Fibroblast of the conjunctiva (primary cell): ENCODE measurements at regions not wholly inside any gene's neighbourhood (a gene's known extent, or its start where the extent isn't known, plus 50 kb on each side); places are given as distances from the start of the nearest gene placed in this dataset.
"Not testable (repeated sequence)": the region's sequence is repeated elsewhere in the genome, so short reads cannot be mapped to it uniquely, and the experiment has no call there.

Experiments
- DNase-seq: peaks from one replicate; pipeline ENCODE4 v3.0.0-alpha.2; 2010; ENCODE audit warnings: low read depth

DNA sequence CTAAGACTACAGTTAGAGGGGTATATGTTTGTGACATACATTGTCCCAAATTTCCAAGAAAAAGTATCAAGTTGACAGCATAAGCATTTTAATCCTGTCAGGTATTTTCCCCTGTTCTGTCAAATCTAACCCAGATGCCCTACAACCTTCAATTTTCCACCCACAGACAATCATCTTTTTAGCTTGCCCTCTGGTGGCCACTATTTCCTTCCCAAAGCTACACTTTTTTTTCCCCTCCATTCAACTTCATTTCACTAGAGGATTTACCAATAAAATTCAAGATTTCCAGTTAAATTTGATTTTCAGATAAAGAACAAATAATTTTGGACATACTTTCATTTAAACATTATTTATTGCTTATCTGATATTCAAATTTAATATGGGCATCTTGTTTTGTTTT lies 286.6 kb downstream of the TENT5A start:
- no peak for DNase-seq

DNA sequence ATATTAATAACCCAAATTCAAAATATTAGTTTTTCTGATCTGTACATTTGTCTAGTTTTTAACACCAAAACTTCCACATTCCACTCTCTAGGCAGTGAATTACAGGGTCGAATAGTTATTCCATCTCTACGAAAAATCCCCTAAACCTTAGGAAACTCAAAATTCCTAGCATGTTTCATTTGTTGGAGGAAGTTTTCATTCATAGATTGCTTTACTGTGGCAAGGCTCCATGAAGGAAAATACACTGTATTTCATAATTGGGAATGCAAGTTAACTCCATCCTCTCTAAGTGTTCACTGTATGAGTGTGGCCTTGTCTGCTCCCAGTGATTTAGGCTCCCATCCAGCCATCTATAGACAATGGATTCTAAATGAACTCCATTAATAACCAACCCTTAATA lies 296.1 kb downstream of the TENT5A start:
- DNase-seq = no peak

DNA sequence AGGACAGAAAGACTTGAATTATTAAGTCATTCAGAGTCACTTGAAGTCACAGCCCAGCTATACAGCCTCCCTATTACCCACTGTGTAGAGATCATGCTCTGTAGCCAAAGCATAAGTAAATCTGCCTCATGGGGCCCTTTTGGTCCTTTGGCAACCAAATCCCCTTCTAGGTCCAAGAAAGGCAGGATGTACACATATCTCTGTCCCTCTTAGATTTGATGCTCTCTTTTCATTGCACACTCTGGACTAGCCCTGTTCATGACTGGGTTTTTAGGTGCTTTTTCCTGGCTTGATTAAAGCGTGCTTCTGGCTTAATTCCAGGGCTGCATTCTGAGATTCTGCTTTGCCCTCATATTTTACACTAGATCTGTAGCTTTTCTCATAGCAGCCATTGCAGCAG lies 296.8 kb downstream of the TENT5A start:
- DNase-seq = no peak

DNA sequence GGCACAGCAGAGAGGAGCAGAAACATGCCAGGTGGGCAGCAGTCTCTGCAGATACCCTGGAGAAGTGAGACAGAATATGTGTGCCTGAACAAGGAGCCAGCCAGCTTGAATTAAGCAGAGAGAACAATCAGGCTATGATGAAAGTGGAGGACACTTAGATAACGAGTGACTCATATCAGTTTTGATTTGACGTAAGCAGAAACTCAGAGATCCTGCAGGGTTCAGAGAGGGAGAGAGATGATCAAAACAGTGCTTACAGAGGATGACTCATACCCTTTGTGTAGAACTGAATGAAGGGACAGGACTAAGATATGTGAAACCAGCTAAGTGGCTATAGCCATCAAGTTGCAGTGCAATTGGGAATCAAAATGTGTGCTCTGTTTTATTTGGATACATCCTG lies 300.7 kb downstream of the TENT5A start:
- DNase-seq = peak; percentile 87

DNA sequence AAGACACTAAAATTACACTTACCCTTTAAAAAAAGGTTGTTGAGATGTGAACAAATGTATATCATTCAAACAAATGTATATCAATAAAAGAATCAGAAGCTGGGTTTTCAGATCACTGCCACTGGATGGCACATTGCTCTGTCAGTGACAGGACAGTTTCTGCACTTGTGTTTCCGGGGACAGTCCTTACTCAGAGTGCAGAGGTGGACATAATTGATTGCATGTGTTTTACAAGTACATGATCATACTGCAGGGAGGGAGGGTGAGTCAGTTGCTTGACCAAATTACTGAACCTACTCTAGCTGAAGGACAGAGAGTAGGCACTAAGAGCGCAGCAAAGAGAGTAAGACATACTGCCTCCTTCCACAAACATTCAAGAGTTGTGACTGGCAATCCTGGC lies 302.3 kb downstream of the TENT5A start:
- peak; percentile 67 for DNase-seq

DNA sequence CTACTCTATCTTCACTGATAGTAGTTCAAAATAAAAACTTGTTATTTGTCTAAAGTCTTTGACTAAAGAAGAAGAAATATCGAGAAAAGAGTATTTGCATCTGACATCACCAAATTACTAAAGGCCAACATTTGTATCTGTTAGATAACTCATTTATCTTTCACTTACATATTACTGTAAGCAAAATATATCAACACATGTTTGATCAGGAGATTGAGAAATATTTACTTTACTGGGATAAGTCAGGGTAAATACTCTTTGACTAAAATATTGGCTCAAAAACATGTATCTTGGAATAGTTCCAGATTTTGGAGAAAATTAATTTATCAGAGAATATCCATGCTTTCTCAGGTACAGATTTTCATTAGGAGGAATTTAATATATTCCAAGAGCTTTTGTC lies 306.0 kb downstream of the TENT5A start:
- DNase-seq = no peak

DNA sequence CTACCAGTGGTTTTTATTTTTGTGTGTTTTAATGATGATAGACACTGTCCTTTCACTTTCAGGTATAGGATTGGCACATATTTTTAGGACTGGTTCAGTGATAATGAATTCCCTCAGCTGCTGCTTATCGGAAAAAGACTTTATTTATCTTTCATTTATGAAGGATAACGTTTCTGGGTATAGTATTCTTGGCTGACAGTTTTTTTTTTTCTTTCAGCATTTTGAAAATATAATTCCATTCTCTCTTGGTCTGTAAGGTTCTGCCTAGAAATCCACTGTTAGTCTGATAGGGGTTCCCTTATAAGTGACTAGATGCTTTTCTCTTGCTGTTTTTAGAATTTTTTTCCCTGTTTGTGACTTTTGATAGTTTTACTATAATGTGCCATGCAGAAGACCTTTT lies 313.1 kb downstream of the TENT5A start:
- no peak for DNase-seq

DNA sequence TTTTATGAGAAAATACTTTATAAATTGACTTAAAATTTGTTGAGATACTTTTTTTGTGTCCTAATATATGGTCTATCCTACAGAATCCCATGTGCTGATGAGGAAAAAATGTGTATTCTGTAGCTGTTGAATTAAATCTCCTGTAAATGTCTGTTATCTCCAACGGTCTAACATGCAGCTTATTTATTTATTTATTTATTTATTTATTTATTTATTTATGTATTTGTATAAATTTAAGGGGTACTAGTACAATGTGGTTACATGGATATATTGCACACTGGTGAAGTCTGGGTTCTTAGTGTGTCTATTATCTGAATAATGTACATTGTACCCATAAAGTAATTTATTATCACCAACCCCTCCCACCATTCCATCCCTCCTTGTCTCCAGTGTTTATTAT lies 315.5 kb downstream of the TENT5A start:
- no peak for DNase-seq

DNA sequence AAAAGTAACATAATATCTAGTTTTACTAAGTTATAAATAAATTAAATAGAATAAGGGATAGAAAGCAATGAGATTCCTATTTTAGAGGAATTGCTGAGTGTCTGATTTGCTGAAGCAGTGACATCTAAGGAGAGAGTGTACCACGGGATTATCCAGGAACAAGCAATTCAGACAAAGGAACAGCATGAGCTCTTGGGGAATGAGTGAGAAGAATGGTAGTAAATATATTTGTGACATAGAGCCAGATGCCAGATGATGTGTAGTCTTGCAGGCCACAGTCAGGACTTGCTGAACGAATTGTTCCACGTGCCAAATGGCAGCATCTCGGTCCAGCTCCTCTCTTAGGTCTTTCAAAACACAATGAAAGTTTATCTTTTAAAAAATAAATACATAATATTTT lies 339.2 kb downstream of the TENT5A start:
- DNase-seq = no peak

DNA sequence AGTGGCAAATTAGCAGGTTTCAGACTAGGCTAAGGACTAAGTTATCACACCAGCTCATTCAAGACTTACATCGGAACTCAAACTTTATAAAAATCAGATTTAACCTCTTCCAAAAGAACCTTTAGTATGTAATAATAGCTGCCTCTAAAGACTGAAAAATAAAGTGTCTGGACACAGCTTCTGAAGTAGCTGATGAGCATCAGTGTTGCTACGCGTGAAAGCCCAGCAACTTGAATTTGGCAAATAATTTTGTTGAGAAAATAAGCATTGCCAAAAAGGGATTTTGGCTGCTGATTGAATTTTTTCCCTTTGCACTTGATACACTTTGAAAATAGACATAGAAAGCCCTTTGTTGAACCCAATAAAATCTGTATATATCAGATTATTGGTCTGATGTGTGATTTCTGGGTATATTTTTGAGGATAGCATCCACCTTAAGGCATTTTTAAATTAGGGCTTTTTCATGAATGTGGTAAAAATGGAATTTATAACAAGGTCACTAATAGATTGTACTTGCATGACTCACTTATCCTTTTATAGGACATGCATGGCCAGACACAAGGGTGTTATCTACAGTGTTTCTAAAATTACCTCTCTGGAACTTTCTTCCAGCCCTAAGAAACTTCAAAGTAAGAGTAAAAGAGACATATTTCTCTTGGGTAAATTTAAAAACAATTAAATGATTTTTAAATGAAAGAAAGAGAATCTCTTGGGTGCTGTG lies 350.4 kb downstream of the TENT5A start:
- DNase-seq = no peak

DNA sequence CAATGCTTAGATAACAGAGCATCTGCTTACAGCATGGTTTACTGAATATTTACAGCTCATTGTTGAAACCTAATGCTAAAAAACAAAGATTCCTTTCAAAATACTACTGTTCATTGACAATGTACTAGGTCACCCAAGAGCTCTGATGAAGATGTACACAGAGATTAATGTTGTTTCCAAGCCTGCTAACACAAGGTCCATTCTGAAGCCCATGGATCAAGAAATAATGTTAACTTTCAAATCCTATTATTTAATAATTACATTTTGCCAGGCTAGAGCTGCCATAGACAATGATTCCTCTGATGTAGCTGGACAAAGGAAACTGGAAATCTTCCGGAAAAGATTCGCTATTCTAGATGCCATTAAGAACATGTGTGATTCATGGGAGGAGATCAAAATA lies 355.6 kb downstream of the TENT5A start:
- no peak for DNase-seq

DNA sequence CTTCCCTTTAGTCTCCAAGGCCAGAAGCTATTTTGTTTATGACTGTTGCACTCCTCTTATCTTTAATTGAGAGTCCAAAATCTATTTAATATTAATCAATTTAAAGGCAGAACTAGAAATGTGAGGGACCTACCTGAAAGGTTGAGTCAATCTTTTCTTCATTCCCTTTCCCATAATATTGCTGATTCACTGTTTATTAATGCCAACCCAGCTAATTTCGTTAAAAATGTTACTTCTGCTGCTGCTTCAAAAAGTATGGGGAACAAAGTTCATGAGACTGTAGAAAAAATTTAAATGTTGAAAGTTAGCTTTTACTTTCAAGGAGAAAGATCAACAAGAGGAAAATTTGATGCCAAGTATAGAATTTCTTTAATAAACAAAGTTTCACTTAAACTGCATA lies 365.3 kb downstream of the TENT5A start:
- no peak for DNase-seq

DNA sequence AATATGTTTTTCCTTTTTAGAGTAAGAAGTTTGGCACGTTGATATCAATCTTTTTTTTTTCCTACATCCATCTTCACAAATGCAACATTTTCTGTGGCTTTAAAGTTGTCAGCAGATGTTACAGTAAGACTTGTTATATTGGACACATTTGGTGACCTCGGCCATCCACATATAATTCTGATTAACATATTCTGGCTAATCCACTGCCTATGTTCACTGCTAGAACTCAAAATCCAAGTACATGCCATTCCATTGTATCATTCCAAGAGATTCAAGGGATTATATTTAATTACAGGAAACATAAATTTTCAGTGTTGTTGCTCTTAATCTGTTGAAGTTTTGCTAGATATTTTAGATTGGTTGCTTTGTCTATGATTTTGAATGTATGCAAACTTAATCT lies 367.6 kb downstream of the TENT5A start:
- DNase-seq = no peak

DNA sequence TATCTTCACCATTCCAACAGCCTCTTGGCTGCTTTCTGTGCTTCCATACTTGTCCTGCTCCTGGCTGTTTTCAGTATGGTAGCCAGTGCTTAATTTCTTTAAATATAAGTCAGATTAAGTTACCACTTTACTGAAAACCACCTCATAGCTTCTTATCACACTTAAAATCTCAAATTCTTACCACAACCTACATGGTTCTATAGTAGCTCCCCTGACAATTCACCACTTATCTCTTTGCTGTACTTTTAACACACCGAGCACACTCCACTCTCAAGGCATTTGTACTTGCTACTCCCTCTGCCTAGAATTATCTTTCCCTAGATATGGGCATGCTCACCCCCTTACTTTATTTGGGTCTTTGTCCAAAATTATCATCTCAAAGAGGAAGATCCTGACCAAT lies 369.0 kb downstream of the TENT5A start:
- no peak for DNase-seq

DNA sequence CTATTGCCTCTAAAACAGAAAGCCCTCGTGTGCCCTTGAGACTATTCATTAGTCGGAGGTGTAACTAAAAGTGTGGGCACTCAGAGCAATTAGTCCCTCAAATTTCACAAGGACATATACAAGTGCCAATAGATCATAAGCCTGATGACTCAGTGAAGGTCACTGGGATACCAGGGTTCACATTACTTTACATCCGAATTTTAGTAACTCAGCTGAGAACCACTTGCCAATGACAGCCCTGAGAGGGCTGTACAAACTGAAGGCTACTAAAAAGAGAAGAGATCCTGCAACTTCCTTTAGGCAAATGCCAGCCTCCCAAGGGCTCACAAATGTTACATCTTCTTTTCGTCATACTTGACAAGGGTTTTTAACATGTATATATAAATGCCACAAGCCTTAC lies 369.6 kb downstream of the TENT5A start:
- no peak for DNase-seq

DNA sequence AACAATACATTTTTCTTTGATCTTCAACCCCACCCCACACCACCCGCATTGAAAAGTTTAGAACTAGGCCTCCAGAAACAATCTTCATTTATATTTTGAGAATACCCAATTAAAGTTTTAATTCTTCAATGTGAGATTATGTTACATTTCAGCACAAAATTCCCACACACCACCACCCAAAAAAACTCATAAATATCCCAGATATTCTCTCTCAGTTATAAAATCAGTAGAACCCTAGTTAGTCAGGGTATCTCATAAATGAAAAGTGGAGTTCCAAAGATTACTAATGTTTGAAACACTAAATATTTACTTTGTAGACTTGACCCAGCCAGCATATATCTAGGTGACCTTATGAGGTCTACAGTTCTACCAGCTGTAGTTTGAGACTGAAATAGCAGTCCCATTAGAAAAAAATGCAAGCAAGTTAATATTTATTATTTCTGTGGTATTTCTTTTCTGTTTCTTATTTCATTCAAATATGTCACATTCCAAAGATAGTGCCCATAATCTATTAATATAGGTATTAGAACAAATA lies 371.0 kb downstream of the TENT5A start:
- no peak for DNase-seq

DNA sequence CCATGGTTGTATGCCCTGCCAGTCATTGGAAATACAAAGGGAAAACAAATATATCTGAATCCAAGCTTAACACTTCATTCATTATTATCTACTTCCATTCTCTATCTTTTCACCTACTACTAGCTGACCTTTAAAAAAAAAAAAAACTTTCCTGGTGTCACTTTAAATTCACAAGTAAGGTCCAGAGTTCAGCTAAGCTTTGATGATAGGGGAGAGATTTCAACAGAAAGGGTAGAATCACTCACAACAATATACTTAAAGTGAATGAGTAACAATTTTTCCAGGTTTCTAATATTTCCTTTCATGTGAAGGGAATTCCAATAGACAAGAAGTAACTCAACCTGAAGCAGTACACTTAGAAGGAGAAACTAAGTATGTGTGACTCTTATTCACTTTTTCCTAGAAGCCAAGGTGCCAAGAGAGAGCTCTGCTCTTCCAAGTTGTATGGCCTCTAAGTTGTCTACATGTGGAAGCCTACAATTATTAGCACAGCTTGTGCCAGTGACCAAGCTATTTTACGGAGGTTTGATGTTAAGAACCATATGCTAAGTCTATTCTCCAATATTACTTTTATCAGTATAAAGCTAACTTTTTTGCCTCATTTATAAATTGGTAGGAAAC lies 371.7 kb downstream of the TENT5A start:
- DNase-seq = no peak

DNA sequence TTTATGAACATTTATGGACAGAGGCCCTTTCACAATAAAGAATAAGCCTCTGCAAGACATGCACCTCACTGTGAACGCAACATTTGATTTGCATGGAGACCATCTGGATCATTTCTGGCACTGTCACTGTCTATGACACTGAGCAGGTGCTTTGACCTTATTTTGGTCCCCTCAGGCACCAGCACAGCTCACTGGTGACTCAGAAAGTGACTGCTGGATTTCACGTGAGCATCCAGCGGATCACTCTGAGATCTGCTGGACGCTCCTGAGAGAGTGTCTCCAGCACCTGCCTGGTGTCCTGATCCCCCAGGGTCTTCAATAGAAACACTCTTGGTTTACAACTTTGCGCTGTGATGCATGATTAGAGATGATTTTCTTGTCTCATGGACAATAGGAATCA lies 375.7 kb downstream of the TENT5A start:
- no peak for DNase-seq

DNA sequence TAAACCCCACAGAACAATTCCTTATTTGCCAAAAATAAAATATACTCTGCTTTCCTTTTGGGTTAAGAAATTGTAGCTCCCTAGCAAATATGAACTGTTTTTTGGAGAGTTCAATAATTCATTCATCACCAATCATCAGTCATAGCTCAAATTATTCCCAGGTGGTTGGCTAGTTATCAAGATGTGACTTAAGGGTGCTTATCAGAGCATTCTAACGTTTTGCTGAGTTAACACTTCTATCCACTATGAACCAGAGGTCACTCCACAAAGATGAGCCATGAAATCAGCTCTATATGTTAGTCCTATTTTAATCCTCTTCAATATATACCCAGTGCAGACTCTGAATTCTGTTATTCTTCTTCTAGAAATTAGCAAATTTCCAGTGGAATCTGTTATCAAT lies 379.1 kb downstream of the TENT5A start:
- DNase-seq = no peak

DNA sequence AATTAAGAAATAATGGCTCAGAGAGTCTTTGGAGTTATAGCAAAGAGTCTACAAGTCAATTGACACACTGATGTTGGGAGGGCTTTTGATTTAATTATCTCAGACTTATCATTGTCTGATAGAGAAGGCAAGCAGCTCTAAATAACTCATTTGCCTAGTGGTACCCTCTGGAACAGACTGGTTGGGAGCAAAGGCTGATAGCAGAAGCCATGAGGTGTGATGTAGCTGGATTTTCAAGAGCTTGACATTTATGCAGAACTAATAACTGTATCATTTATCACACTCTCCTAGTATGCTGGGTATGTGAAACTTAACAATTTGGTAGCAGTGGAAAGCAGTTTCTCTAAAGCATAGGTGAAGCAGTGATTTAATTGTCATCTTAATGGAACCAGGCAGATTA lies 380.6 kb downstream of the TENT5A start:
- no peak for DNase-seq

DNA sequence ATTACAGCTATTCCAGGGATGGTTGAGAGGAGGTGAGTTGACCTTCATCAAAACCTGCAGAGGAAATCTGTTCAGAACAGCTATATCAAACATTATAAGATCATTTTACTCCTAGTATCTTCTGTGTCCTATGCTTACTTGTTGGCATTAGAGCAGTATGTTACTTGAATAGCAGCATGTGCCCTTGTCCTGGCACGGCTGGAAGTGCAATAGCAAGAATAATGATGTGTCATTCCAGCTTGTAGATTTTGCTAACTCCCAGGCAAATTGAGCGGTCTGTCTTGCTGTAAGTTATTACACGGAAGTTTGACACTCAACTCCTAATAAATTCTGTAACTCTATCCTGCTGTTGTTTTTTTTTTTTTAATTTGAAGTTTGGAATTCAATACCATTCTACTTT lies 385.5 kb downstream of the TENT5A start:
- DNase-seq = no peak

DNA sequence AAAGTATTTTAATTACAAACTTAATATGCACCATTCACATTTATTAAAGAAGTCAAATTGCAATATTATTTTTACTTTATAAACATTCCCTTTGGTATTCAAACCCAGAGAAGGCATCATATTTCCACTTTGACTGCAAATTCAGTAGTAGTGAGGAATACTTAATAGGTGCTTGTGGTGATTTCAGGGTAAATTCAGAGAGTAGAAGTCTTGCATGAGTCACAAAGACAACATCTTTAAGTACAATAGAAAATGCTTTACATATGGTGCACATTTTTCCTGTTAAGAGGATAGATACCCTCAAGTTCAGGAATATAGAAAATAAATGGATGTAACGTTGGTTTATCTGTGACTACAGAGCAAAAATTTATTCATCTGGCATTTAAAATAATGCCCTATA lies 390.2 kb downstream of the TENT5A start:
- peak; percentile 51 for DNase-seq

DNA sequence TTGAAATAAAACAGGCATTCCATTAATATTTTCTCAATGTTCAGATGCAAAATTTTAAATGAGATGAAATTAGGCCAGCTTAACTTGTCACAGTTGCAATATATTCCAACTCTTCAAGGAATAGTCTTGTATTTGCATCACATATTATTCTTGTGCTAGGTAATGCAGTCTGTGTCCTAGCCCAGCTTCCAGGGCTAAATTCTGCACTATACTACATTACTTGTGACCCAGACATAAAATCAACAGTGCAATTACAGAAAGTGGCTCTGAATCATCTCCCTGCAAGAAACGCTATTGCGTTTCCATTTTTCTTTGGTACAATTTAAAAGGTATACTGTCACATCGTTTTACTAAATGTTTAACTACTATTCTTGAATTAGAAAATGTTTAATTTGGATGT lies 399.2 kb downstream of the TENT5A start:
- DNase-seq = no peak

DNA sequence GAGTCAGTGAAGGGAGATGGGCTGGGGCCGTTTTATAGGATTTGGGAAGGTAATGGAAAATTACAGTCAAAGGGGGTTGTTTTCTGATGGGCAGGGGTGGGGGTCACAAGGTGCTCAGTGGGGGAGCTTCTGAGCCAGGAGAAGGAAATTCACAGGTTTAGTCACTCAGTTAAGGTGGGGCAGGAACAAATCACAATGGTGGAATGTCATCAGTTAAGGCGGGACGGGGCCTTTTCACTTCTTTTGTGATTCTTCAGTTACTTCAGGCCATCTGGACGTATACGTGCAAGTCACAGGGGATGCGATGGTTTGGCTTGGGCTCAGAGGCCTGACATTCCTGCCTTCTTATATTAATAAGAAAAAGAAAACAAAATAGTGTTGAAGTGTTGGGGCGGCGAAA lies 408.5 kb downstream of the TENT5A start:
- DNase-seq = not testable (repeated sequence)
